ENCODE measurements at regions not wholly inside any gene's neighbourhood (a gene's known extent, or its start where the extent isn't known, plus 50 kb on each side); places are given as distances from the start of the nearest gene placed in this dataset.

DNA sequence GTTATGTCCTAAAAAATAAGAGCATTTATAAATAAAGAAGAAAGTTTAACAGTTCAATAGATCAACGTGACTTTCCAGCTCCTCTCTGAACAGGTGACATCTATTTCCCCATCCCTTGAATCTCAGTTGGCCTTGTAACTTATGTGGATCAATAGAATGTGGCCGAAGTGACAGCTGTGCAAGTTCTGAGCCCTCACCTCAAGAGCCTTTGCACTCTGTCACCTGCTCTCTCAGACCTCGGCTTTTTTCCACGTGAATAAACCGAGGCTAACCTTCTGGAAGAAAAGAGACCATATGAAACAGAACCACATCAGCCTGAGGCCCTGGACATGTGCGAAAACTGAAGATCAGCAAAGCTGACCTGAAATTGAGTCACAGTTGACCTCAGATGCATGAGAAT lies 253.0 kb downstream of the DAD1 start:
- no peaks in the 10 kb centered on the region for H3K27me3 ChIP-seq (ENCODE audit: insufficient read depth, low read length)
- H3K27ac ChIP-seq (ENCODE audit: low read depth, low read length): no peak overlapping the region
- no peak overlapping the region for H3K4me3 ChIP-seq (replicated peaks in 1 of 2; ENCODE audit: low read depth in 1 of 2, low read length in 2 of 2)
- ATAC-seq (no peak), DNase-seq (ENCODE audit: low read depth, low spot score) (no peak)
- ChIA-PET RAD21 (ENCODE audit: low non-redundant PET in 1 of 2, low total read pairs in 2 of 2, uncharacterized antibody in 2 of 2, unreplicated experiment in 2 of 2) (no interaction called here), POLR2A (no interaction called here), CTCF (interaction anchor here (2.7 kb wide), 1 partner anchor 38 kb away, joined by 13 read pairs; no protein-coding TSS in a partner anchor)
- no peaks in the 10 kb centered on the region for H4K20me1 ChIP-seq (ENCODE audit: insufficient read depth)
- no peak overlapping the region for H3K9ac ChIP-seq (ENCODE audit: low read length)
- no peaks in the 10 kb centered on the region for H3K79me2 ChIP-seq (ENCODE audit: insufficient read depth, low read length)
- TF ChIP-seq POLR2AphosphoS5 (IDR thresholded peaks at IDR 0.05; ENCODE audit: low read depth, low read length): no peak
- no peak for TF ChIP-seq SIN3A (IDR thresholded peaks at IDR 0.05; ENCODE audit: low read depth)
- no peak for TF ChIP-seq EZH2phosphoT487 (IDR thresholded peaks at IDR 0.05; ENCODE audit: borderline replicate concordance)
- no peak for TF ChIP-seq SRF (IDR thresholded peaks at IDR 0.05; ENCODE audit: low read depth)
- no peak for TF ChIP-seq CTCF (IDR thresholded peaks at IDR 0.05 in 2 of 3, conservative IDR thresholded peaks at IDR 0.05 in 1 of 3; ENCODE audit: borderline replicate concordance in 1 of 3, insufficient read depth in 1 of 3, low read depth in 2 of 3, low read length in 2 of 3)
- TF ChIP-seq CEBPB (IDR thresholded peaks at IDR 0.05; ENCODE audit: low read depth): no peak
- no peak for TF ChIP-seq RAD21 (IDR thresholded peaks at IDR 0.05; ENCODE audit: low read depth)
- TF ChIP-seq, protein P1, sequence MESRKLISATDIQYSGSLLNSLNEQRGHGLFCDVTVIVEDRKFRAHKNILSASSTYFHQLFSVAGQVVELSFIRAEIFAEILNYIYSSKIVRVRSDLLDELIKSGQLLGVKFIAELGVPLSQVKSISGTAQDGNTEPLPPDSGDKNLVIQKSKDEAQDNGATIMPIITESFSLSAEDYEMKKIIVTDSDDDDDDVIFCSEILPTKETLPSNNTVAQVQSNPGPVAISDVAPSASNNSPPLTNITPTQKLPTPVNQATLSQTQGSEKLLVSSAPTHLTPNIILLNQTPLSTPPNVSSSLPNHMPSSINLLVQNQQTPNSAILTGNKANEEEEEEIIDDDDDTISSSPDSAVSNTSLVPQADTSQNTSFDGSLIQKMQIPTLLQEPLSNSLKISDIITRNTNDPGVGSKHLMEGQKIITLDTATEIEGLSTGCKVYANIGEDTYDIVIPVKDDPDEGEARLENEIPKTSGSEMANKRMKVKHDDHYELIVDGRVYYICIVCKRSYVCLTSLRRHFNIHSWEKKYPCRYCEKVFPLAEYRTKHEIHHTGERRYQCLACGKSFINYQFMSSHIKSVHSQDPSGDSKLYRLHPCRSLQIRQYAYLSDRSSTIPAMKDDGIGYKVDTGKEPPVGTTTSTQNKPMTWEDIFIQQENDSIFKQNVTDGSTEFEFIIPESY (IDR thresholded peaks at IDR 0.05; ENCODE audit: extremely low read depth, insufficient replicate concordance, low read length): no peak
- TF ChIP-seq ZFX (IDR thresholded peaks at IDR 0.05): no peak
- no peak for TF ChIP-seq JUND (IDR thresholded peaks at IDR 0.05)
- no peak for TF ChIP-seq POLR2A (IDR thresholded peaks at IDR 0.05; ENCODE audit: borderline replicate concordance, extremely low read depth, insufficient read depth, insufficient read length)
- no peak for TF ChIP-seq FOSL1 (IDR thresholded peaks at IDR 0.05; ENCODE audit: low read depth)
- no peak for TF ChIP-seq YY1 (IDR thresholded peaks at IDR 0.05; ENCODE audit: extremely low read depth, insufficient replicate concordance, low read depth, low read length)
- TF ChIP-seq EGR1 (IDR thresholded peaks at IDR 0.05; ENCODE audit: low read depth): no peak
- TF ChIP-seq, protein P2, sequence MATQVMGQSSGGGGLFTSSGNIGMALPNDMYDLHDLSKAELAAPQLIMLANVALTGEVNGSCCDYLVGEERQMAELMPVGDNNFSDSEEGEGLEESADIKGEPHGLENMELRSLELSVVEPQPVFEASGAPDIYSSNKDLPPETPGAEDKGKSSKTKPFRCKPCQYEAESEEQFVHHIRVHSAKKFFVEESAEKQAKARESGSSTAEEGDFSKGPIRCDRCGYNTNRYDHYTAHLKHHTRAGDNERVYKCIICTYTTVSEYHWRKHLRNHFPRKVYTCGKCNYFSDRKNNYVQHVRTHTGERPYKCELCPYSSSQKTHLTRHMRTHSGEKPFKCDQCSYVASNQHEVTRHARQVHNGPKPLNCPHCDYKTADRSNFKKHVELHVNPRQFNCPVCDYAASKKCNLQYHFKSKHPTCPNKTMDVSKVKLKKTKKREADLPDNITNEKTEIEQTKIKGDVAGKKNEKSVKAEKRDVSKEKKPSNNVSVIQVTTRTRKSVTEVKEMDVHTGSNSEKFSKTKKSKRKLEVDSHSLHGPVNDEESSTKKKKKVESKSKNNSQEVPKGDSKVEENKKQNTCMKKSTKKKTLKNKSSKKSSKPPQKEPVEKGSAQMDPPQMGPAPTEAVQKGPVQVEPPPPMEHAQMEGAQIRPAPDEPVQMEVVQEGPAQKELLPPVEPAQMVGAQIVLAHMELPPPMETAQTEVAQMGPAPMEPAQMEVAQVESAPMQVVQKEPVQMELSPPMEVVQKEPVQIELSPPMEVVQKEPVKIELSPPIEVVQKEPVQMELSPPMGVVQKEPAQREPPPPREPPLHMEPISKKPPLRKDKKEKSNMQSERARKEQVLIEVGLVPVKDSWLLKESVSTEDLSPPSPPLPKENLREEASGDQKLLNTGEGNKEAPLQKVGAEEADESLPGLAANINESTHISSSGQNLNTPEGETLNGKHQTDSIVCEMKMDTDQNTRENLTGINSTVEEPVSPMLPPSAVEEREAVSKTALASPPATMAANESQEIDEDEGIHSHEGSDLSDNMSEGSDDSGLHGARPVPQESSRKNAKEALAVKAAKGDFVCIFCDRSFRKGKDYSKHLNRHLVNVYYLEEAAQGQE (IDR thresholded peaks at IDR 0.05; ENCODE audit: low read depth): no peak
- no peak for TF ChIP-seq SP1 (IDR thresholded peaks at IDR 0.05; ENCODE audit: low read depth)
- TF ChIP-seq MAX (IDR thresholded peaks at IDR 0.05): no peak
- H3K4me2 ChIP-seq (ENCODE audit: low read length): no peak overlapping the region
- H3K4me1 ChIP-seq (ENCODE audit: control insufficient read depth in 1 of 2, insufficient read depth in 2 of 2, low read length in 2 of 2): peaks cover 21 to 25% of the 10 kb centered on the region in 2 experiments
- intact Hi-C loops (cut with micrococcal nuclease): no loop called here
- BruUV-seq (replicated peaks): no TSS peak
- H3K36me3 ChIP-seq (ENCODE audit: control insufficient read depth in 1 of 2, insufficient read depth in 2 of 2, low read length in 2 of 2): no peaks in the 10 kb centered on the region
- no peaks in the 10 kb centered on the region for H3K9me3 ChIP-seq (ENCODE audit: control insufficient read depth in 1 of 2, insufficient read depth in 1 of 2, low read depth in 1 of 2, low read length in 2 of 2)
- no peaks in the 10 kb centered on the region for H3K9me2 ChIP-seq (ENCODE audit: insufficient read depth)
- no peak overlapping the region for H2AFZ ChIP-seq (ENCODE audit: low read depth, low read length, poor library complexity, severe bottlenecking)
